ENCODE measurements at regions not wholly inside any gene's neighbourhood (a gene's known extent, or its start where the extent isn't known, plus 50 kb on each side); places are given as distances from the start of the nearest gene placed in this dataset.

DNA sequence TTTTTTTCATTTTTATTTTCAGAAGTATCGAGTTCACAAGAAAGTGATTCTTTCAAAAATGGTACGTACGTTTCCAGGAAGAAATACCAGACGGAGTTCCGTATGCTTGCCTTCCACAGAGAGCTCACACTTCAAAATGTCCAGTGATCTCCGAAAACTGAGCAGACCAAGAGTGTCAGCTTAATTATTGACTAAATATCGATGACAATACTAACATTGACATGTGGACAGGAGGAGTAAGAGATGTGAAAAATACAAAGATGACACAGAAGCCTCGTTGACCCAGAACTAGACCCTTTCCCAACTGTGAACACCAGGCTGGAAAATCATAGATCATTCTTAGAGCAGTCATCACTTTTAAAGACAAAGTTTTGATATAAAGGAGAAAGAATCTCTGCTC is 440.0 kb upstream of the POU3F3 start (continued):
- TF ChIP-seq, protein P1, sequence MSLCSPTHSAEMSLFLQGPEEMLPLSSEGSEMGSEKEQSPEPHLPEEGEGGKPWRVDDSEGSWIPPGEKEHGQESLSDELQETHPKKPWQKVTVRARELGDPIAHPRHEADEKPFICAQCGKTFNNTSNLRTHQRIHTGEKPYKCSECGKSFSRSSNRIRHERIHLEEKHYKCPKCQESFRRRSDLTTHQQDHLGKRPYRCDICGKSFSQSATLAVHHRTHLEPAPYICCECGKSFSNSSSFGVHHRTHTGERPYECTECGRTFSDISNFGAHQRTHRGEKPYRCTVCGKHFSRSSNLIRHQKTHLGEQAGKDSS (CRISPR knock-in tag; IDR thresholded peaks at IDR 0.05; ENCODE audit: borderline replicate concordance, low read depth), result no peak
- TF ChIP-seq, protein P2, sequence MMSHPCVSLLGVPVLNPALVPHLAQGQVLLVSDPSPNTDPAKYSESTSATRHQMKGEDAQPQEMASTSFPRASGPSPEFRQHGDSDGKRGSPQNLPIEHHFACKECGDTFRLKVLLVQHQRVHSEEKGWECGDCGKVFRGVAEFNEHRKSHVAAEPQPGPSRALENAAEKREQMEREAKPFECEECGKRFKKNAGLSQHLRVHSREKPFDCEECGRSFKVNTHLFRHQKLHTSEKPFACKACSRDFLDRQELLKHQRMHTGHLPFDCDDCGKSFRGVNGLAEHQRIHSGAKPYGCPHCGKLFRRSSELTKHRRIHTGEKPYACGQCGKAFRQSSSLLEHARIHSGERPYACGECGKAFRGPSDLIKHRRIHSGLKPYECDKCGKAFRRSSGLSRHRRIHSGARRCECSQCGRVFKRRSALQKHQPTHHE (CRISPR knock-in tag; IDR thresholded peaks at IDR 0.05; ENCODE audit: borderline replicate concordance), result no peak
- TF ChIP-seq SOX13 (IDR thresholded peaks at IDR 0.05) (no peak), SOX13 (CRISPR knock-in tag; conservative IDR thresholded peaks at IDR 0.05 in 1 of 2, IDR thresholded peaks at IDR 0.05 in 1 of 2) (0 out of 4 replicates have a peak, but pooled peaks of 1 of the 2 experiments have one; percentile 36), REPIN1 (CRISPR knock-in tag; IDR thresholded peaks at IDR 0.05; ENCODE audit: borderline replicate concordance, low read depth) (0 out of 2 replicates have a peak, but pooled peaks have one; percentile 21), ZNF260 (CRISPR knock-in tag; IDR thresholded peaks at IDR 0.05; ENCODE audit: borderline replicate concordance, low read depth) (no peak), PAXIP1 (CRISPR knock-in tag; conservative IDR thresholded peaks at IDR 0.05) (peak; percentile 60), BCL6 (CRISPR knock-in tag; IDR thresholded peaks at IDR 0.05) (peak; percentile 51; the same call in 1 of the 2 replicates), GATAD2A (CRISPR knock-in tag; IDR thresholded peaks at IDR 0.05) (peak; percentile 22; the same call in 1 of the 2 replicates), MIXL1 (CRISPR knock-in tag; IDR thresholded peaks at IDR 0.05) (0 out of 2 replicates have a peak, but pooled peaks have one; percentile 48)

All from HepG2 (cell line).